B cell (primary cell): ENCODE measurements at regions not wholly inside any gene's neighbourhood (a gene's known extent, or its start where the extent isn't known, plus 50 kb on each side); places are given as distances from the start of the nearest gene placed in this dataset.

Experiments used
- ATAC-seq: fragments of 200-7000 bp; cut with Tn5 transposase; one replicate; pipeline ENCODE4 v1.10.0; 2021; ENCODE audit warnings: low read depth, mild to moderate bottlenecking, moderate number of reproducible peaks, moderate library complexity
- CTCF ChIA-PET: fragments of 350-600 bp; sonication (Branson Sonifier 250); formaldehyde crosslinking; loops from one replicate; lab custom pipeline; 2021; ENCODE audit warnings: antibody characterized with exemption, inconsistent platforms; lab: Charles Lee
- POLR2A ChIA-PET: fragments of 350-600 bp; sonication (Branson Sonifier 250); formaldehyde crosslinking; loops from one replicate; lab custom pipeline; 2021; ENCODE audit warnings: antibody characterized with exemption; lab: Charles Lee
- DNase-seq: peaks from one replicate; pipeline ENCODE4 v3.0.0; 2013
- H2AFZ ChIP-seq: 2 replicates; pipeline ENCODE4 v1.6.1; 2012; ENCODE audit warnings: mild to moderate bottlenecking, low read depth, low read length; ENCODE audit not compliant: insufficient read depth, poor library complexity, severe bottlenecking
- H3K27ac ChIP-seq, 2 donors: 1 replicate in 1 of 2; 2 replicates in 1 of 2; pipeline ENCODE4 v1.5.1; 2012 to 2013; ENCODE audit warnings: low read length in 2 of 2, mild to moderate bottlenecking in 2 of 2, moderate library complexity in 1 of 2
- H3K27me3 ChIP-seq, 4 experiments: fragments of 200-600 bp in 1 of 4; sonication (generic) in 1 of 4; replicated peaks in 1 of 4; 1 replicate in 2 of 4; 2 replicates in 2 of 4; pipeline versions ENCODE4 v1.6.1 to v1.7.0; 2013 to 2016; ENCODE audit warnings: low read length in 3 of 4, mild to moderate bottlenecking in 2 of 4, mixed read lengths in 1 of 4, moderate library complexity in 1 of 4; ENCODE audit not compliant: insufficient read depth in 4 of 4, control insufficient read depth in 3 of 4; ENCODE audit errors: control extremely low read depth in 1 of 4
- H3K36me3 ChIP-seq, 2 experiments: replicated peaks in 1 of 2; 1 replicate in 1 of 2; 2 replicates in 1 of 2; pipeline versions ENCODE4 v1.6.1 to v1.7.1; 2013; ENCODE audit warnings: low read length in 1 of 2; ENCODE audit not compliant: insufficient read depth in 2 of 2, control insufficient read depth in 1 of 2; ENCODE audit errors: control extremely low read depth in 1 of 2, extremely low read depth in 1 of 2
- H3K4me1 ChIP-seq, 2 donors: fragments of 200-600 bp in 1 of 2; sonication (generic) in 1 of 2; 1 replicate in 1 of 2; 2 replicates in 1 of 2; pipeline versions ENCODE4 v1.5.1 to v1.6.1; 2013 to 2017; ENCODE audit warnings: low read length in 2 of 2; ENCODE audit not compliant: control insufficient read depth in 2 of 2, insufficient read depth in 2 of 2
- H3K4me2 ChIP-seq: replicated peaks from 2 replicates; pipeline ENCODE3; 2012; ENCODE audit warnings: mild to moderate bottlenecking, low read depth, low read length; ENCODE audit not compliant: poor library complexity, severe bottlenecking
- H3K4me3 ChIP-seq, 5 experiments: fragments of 200-600 bp in 1 of 5; sonication (generic) in 1 of 5; 1 replicate in 3 of 5; 2 replicates in 2 of 5; pipeline versions ENCODE4 v1.5.1 to v1.7.0; 2011 to 2016; ENCODE audit warnings: low read length in 4 of 5, mild to moderate bottlenecking in 4 of 5, low read depth in 2 of 5, control low read depth in 1 of 5, moderate library complexity in 1 of 5; ENCODE audit not compliant: insufficient read depth in 1 of 5; ENCODE audit errors: control extremely low read depth in 1 of 5, extremely low read depth in 1 of 5
- H3K79me2 ChIP-seq: fragments of 200-600 bp; sonication (generic); one replicate; pipeline ENCODE4 v1.6.0; 2016; ENCODE audit warnings: low read length; ENCODE audit not compliant: control insufficient read depth, insufficient read depth
- H3K9ac ChIP-seq: fragments of 200-600 bp; sonication (generic); 2 replicates; pipeline ENCODE4 v1.6.1; 2017; ENCODE audit warnings: mild to moderate bottlenecking, low read length, moderate library complexity
- H3K9me3 ChIP-seq, 3 donors: one replicate each; pipeline versions ENCODE4 v1.6.1 to v1.7.1; 2013; ENCODE audit warnings: low read length in 2 of 3; ENCODE audit not compliant: control insufficient read depth in 2 of 3, insufficient read depth in 1 of 3; ENCODE audit errors: control extremely low read depth in 1 of 3
- H4K20me1 ChIP-seq: 2 replicates; pipeline ENCODE4 v1.6.0; 2012; ENCODE audit warnings: mild to moderate bottlenecking, low read length; ENCODE audit not compliant: insufficient read depth, control insufficient read depth, poor library complexity, severe bottlenecking
- H3K27ac Mint-ChIP-seq: one replicate; pipeline ENCODE4 v1.8.0; 2021; ENCODE audit warnings: mixed read lengths
- H3K27me3 Mint-ChIP-seq: one replicate; pipeline ENCODE4 v1.8.0; 2021; ENCODE audit warnings: mixed read lengths
- H3K4me1 Mint-ChIP-seq: one replicate; pipeline ENCODE4 v1.8.0; 2021; ENCODE audit warnings: mixed read lengths
- H3K4me3 Mint-ChIP-seq: one replicate; pipeline ENCODE4 v1.8.0; 2021; ENCODE audit warnings: mixed read lengths
- H3K9me3 Mint-ChIP-seq: one replicate; pipeline ENCODE4 v1.8.0; 2022; ENCODE audit warnings: mixed read lengths; ENCODE audit not compliant: insufficient read depth
- CTCF ChIP-seq: fragments of 200-600 bp; IDR thresholded peaks from one replicate; pipeline ENCODE4 v1.8.0; 2022; ENCODE audit warnings: antibody characterized with exemption, mild to moderate bottlenecking
- EZH2 ChIP-seq: IDR thresholded peaks from 2 replicates; pipeline ENCODE4 v1.6.1; 2012; ENCODE audit warnings: borderline replicate concordance, low read depth, mild to moderate bottlenecking, moderate library complexity, low read length; ENCODE audit not compliant: insufficient read depth, poor library complexity, severe bottlenecking
- whole genome bisulfite sequencing: methylation state at CpG from one replicate; pipeline ENCODE4 v1.1.5; 2013; ENCODE audit warnings: missing lambda C conversion rate; ENCODE audit not compliant: insufficient coverage; 5-methylcytosine and 5-hydroxymethylcytosine counted together
- intact Hi-C: fragments of 100-400 bp; cut with micrococcal nuclease; formaldehyde crosslinking; loops from one replicate; pipeline ENCODE4 v1.10.0; 2022

GRCh38 chr12:25886396-25886795 is 72.1 kb upstream of the RASSF8 start:
- H3K27me3 Mint-ChIP-seq = peaks cover 15% of the 10 kb centered on the region
- H3K9ac ChIP-seq = no peak overlapping the region
- H3K4me3 Mint-ChIP-seq = no peak overlapping the region
- H3K4me1 ChIP-seq = no peaks in the 10 kb centered on the region
- CTCF ChIA-PET = no interaction called here
- ATAC-seq (no peak), DNase-seq (no peak)
- no peak overlapping the region for H3K27ac Mint-ChIP-seq
- no peak overlapping the region for H2AFZ ChIP-seq
- TF ChIP-seq CTCF = no peak
- TF ChIP-seq EZH2 = no peak
- intact Hi-C loops = no loop called here
- no peaks in the 10 kb centered on the region for H3K9me3 Mint-ChIP-seq
- no peaks in the 10 kb centered on the region for H3K36me3 ChIP-seq
- H3K4me3 ChIP-seq = no peak overlapping the region
- H3K79me2 ChIP-seq = no peaks in the 10 kb centered on the region
- H3K27me3 ChIP-seq = no peaks in the 10 kb centered on the region
- POLR2A ChIA-PET = no interaction called here
- no peaks in the 10 kb centered on the region for H3K4me1 Mint-ChIP-seq
- no peak overlapping the region for H3K4me2 ChIP-seq
- H3K9me3 ChIP-seq = no peaks in the 10 kb centered on the region
- H3K27ac ChIP-seq = no peak overlapping the region
- H4K20me1 ChIP-seq = no peaks in the 10 kb centered on the region

DNA sequence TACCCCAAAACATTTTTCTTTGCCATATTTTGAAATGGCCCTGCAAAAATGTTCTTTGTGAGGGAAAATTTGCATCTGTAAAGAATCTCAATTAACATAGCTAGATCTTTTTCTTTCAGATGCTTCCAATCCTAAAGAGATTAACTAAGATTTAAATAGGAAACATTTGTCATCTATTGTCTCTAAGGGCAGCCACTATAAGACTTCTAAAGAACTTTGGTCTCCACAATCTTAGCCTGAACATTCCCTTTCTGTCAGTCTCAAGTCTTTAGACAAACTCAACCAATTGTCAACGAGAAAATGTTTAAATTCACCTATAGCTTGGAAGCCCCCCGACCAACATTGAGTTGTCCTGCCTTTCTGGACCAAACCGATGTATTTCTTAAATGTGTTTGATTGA is 71.1 kb upstream of the RASSF8 start:
- no peaks in the 10 kb centered on the region for H3K36me3 ChIP-seq
- DNase-seq (no peak), ATAC-seq (no peak)
- ChIA-PET POLR2A (no interaction called here), CTCF (no interaction called here)
- no peak overlapping the region for H3K27ac ChIP-seq
- H3K4me2 ChIP-seq = no peak overlapping the region
- peaks cover 15% of the 10 kb centered on the region for H3K27me3 Mint-ChIP-seq
- TF ChIP-seq EZH2 (no peak), CTCF (no peak)
- no peaks in the 10 kb centered on the region for H3K27me3 ChIP-seq
- H3K4me3 Mint-ChIP-seq = no peak overlapping the region
- H3K9ac ChIP-seq = no peak overlapping the region
- WGBS = 100% methylated on average over 1 of the region's 3 CpGs
- H4K20me1 ChIP-seq = no peaks in the 10 kb centered on the region
- H2AFZ ChIP-seq = no peak overlapping the region
- H3K79me2 ChIP-seq = no peaks in the 10 kb centered on the region
- no peak overlapping the region for H3K27ac Mint-ChIP-seq
- H3K4me3 ChIP-seq = no peak overlapping the region
- intact Hi-C loops = no loop called here
- H3K9me3 Mint-ChIP-seq = no peaks in the 10 kb centered on the region
- H3K9me3 ChIP-seq = no peaks in the 10 kb centered on the region
- no peaks in the 10 kb centered on the region for H3K4me1 ChIP-seq
- H3K4me1 Mint-ChIP-seq = no peaks in the 10 kb centered on the region
